Vagina (tissue), 2 donors: ENCODE measurements at regions not wholly inside any gene's neighbourhood (a gene's known extent, or its start where the extent isn't known, plus 50 kb on each side); places are given as distances from the start of the nearest gene placed in this dataset.

ENCODE experiments used
- POLR2A ChIP-seq, 2 donors: fragments of 450-650 bp; IDR thresholded peaks; one replicate each; pipeline ENCODE4 v1.6.1; 2017; ENCODE audit warnings: antibody characterized with exemption in 2 of 2, mild to moderate bottlenecking in 2 of 2, moderate library complexity in 2 of 2
- POLR2AphosphoS5 ChIP-seq, 2 donors: sonication (generic); formaldehyde crosslinking; IDR thresholded peaks; one replicate each; pipeline ENCODE4 v1.9.0; 2017; ENCODE audit warnings: antibody characterized with exemption in 2 of 2, mild to moderate bottlenecking in 2 of 2, low read depth in 1 of 2; ENCODE audit not compliant: insufficient read depth in 1 of 2
- TF ChIP-seq, protein P1 (sequence below), 3 experiments: fragments of 450-650 bp in 2 of 3; fragments of 200-600 bp in 1 of 3; sonication (generic) in 1 of 3; IDR thresholded peaks; one replicate each; pipeline ENCODE4 v1.5.1; 2017 to 2019; ENCODE audit warnings: antibody characterized with exemption in 3 of 3, mild to moderate bottlenecking in 2 of 3, moderate library complexity in 2 of 3

DNA sequence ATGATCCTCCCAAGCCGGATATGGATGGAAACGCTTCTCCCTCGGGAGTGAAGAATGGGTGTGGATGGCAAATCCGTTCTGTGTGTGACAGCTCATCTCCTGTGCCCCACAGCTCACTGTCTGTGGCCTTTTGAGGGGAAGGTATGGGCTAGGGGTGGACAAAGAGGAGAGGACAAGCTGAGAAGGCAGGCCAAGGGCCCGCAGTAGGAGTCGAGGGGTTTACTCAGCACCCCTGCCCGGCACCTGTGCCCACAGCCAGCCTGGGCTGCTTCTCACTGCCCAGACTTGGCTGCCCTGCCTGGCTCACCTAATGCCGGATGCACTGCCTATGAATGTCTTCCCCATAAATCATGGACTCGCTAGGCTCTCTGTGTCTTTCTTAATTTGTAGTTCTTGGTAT, 503.8 kb downstream of the TCERG1L start:
- TF ChIP-seq, protein P1, sequence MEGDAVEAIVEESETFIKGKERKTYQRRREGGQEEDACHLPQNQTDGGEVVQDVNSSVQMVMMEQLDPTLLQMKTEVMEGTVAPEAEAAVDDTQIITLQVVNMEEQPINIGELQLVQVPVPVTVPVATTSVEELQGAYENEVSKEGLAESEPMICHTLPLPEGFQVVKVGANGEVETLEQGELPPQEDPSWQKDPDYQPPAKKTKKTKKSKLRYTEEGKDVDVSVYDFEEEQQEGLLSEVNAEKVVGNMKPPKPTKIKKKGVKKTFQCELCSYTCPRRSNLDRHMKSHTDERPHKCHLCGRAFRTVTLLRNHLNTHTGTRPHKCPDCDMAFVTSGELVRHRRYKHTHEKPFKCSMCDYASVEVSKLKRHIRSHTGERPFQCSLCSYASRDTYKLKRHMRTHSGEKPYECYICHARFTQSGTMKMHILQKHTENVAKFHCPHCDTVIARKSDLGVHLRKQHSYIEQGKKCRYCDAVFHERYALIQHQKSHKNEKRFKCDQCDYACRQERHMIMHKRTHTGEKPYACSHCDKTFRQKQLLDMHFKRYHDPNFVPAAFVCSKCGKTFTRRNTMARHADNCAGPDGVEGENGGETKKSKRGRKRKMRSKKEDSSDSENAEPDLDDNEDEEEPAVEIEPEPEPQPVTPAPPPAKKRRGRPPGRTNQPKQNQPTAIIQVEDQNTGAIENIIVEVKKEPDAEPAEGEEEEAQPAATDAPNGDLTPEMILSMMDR (IDR thresholded peaks at IDR 0.05), result no peak
- no peak for TF ChIP-seq POLR2AphosphoS5 (IDR thresholded peaks at IDR 0.05; ENCODE audit: insufficient read depth in 1 of 2, low read depth in 1 of 2)
- no peak for TF ChIP-seq POLR2A (IDR thresholded peaks at IDR 0.05)
